ENCODE measurements at regions not wholly inside any gene's neighbourhood (a gene's known extent, or its start where the extent isn't known, plus 50 kb on each side); places are given as distances from the start of the nearest gene placed in this dataset.

DNA sequence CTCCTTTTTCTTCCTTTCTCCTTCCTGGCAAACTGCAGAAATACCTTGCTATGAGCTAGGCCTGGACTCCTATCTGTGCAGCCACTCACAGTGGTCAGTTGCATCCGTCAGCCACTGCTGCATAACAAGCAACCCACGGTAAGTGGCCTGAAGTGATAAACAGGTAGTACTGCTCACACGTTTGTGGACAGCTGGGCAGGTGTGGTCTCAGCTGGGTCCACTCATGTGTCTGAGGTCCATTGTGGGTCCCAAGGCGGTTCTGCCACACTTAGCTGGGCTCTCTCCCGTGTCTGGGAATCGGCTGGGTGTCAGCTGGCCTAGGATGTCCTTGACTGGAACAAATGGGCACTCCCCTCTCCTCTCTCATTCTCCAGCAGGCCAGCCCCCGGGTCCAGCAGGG, 109.3 kb downstream of the BRD1 start:
- Histone ChIP-seq H3K4me3 (replicated peaks; ENCODE audit: insufficient read depth, low read length) (no peak overlapping the region), H3K27me3 (ENCODE audit: insufficient read depth, poor library complexity, severe bottlenecking) (peaks cover under 1% of the 10 kb centered on the region), H3K27ac (replicated peaks) (no peak overlapping the region)
- TF ChIP-seq SPI1 (IDR thresholded peaks at IDR 0.05; ENCODE audit: borderline replicate concordance, low read depth) (no peak), GABPA (IDR thresholded peaks at IDR 0.05; ENCODE audit: low read depth) (no peak), POLR2AphosphoS5 (IDR thresholded peaks at IDR 0.05; ENCODE audit: low read depth) (no peak)
- TF ChIP-seq, protein P1, sequence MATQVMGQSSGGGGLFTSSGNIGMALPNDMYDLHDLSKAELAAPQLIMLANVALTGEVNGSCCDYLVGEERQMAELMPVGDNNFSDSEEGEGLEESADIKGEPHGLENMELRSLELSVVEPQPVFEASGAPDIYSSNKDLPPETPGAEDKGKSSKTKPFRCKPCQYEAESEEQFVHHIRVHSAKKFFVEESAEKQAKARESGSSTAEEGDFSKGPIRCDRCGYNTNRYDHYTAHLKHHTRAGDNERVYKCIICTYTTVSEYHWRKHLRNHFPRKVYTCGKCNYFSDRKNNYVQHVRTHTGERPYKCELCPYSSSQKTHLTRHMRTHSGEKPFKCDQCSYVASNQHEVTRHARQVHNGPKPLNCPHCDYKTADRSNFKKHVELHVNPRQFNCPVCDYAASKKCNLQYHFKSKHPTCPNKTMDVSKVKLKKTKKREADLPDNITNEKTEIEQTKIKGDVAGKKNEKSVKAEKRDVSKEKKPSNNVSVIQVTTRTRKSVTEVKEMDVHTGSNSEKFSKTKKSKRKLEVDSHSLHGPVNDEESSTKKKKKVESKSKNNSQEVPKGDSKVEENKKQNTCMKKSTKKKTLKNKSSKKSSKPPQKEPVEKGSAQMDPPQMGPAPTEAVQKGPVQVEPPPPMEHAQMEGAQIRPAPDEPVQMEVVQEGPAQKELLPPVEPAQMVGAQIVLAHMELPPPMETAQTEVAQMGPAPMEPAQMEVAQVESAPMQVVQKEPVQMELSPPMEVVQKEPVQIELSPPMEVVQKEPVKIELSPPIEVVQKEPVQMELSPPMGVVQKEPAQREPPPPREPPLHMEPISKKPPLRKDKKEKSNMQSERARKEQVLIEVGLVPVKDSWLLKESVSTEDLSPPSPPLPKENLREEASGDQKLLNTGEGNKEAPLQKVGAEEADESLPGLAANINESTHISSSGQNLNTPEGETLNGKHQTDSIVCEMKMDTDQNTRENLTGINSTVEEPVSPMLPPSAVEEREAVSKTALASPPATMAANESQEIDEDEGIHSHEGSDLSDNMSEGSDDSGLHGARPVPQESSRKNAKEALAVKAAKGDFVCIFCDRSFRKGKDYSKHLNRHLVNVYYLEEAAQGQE (IDR thresholded peaks at IDR 0.05; ENCODE audit: insufficient replicate concordance, low read depth): no peak
- TF ChIP-seq, protein P2, sequence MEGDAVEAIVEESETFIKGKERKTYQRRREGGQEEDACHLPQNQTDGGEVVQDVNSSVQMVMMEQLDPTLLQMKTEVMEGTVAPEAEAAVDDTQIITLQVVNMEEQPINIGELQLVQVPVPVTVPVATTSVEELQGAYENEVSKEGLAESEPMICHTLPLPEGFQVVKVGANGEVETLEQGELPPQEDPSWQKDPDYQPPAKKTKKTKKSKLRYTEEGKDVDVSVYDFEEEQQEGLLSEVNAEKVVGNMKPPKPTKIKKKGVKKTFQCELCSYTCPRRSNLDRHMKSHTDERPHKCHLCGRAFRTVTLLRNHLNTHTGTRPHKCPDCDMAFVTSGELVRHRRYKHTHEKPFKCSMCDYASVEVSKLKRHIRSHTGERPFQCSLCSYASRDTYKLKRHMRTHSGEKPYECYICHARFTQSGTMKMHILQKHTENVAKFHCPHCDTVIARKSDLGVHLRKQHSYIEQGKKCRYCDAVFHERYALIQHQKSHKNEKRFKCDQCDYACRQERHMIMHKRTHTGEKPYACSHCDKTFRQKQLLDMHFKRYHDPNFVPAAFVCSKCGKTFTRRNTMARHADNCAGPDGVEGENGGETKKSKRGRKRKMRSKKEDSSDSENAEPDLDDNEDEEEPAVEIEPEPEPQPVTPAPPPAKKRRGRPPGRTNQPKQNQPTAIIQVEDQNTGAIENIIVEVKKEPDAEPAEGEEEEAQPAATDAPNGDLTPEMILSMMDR (IDR thresholded peaks at IDR 0.05; ENCODE audit: insufficient read depth, low read length): no peak
- no peak for DNase-seq (ENCODE audit: low read depth in 1 of 2, low spot score in 1 of 2)

DNA sequence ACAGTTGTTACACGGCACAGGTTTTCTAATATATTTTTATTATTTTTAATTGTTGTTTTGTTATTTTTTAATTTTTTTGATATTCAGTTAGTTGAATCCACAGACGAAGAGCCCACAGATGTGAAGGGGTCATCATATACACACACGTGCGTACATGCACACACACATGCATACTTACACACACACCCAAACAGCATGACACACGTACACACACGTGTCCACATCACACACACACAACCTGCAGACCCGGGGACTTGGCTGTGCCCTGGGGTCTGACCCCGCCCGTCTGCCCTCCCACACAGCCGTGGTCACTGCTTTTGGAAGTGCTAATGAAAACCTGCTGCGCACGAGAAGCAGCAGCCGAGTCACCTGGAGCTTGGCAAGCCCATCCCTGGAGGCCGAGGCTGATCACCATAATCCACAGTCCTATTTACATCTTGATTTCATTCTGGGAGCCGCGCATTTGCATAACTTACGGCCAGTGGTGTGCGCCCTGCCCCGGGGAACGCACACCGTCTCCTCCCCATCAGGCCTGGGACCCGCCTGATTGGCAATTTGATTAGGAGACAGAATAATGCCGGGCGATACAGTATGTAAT, 110.3 kb downstream of the BRD1 start:
- no peak for DNase-seq (ENCODE audit: low read depth in 1 of 2, low spot score in 1 of 2)
- Histone ChIP-seq H3K27ac (replicated peaks) (no peak overlapping the region), H3K27me3 (ENCODE audit: insufficient read depth, poor library complexity, severe bottlenecking) (no peaks in the 10 kb centered on the region), H3K4me3 (replicated peaks; ENCODE audit: insufficient read depth, low read length) (no peak overlapping the region)
- TF ChIP-seq, protein P1 (IDR thresholded peaks at IDR 0.05; ENCODE audit: insufficient replicate concordance, low read depth): no peak
- TF ChIP-seq GABPA (IDR thresholded peaks at IDR 0.05; ENCODE audit: low read depth): no peak
- TF ChIP-seq SPI1 (IDR thresholded peaks at IDR 0.05; ENCODE audit: borderline replicate concordance, low read depth): no peak
- TF ChIP-seq POLR2AphosphoS5 (IDR thresholded peaks at IDR 0.05; ENCODE audit: low read depth): no peak

DNA sequence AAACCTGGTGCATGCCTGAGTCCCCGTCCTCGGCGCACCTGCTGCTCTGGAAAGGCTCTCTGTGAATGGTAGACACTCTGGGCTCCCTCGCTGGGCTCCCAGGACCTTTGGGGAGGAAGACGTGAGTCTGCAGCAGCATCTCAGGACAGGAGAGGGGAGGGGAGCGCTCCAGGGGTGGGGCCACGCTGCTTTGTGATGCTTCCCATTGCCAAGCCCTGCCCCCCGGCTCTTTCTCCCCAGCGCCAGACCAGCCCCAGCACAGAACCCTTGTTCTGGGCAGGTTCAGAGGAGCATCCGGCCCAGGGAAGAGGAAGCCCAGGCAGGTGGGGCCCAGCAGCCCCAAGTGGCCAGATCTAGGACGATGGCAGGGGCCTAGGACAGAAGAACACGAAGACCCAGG, 111.2 kb downstream of the BRD1 start:
- no peak overlapping the region for H3K27ac ChIP-seq (replicated peaks)
- no peak for DNase-seq (ENCODE audit: low read depth in 1 of 2, low spot score in 1 of 2)
- TF ChIP-seq SPI1 (IDR thresholded peaks at IDR 0.05; ENCODE audit: borderline replicate concordance, low read depth): no peak
- no peak overlapping the region for H3K4me3 ChIP-seq (replicated peaks; ENCODE audit: insufficient read depth, low read length)
- no peaks in the 10 kb centered on the region for H3K27me3 ChIP-seq (ENCODE audit: insufficient read depth, poor library complexity, severe bottlenecking)

DNA sequence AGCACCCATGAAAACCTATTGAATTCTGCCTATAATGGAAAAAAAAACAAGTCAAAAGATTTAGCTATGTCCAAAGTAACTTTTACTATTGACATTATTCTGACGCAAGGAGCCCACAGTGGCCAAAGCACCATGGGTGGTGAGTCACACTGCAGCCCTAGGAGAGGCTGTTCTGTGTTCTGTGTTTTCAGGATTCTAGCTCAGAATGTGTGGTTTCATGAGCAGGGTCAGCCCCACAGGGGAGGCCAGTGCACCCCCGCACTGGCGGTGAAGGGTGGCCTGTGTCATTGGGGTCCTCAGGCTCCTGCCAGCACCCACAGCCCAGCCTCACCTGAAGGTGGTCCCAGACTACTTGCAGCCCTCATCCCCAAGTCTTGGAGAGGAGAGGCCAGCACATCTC, 112.2 kb downstream of the BRD1 start:
- no peak for TF ChIP-seq POLR2AphosphoS5 (IDR thresholded peaks at IDR 0.05; ENCODE audit: low read depth)
- TF ChIP-seq, protein P1 (IDR thresholded peaks at IDR 0.05; ENCODE audit: insufficient replicate concordance, low read depth): no peak
- no peak for TF ChIP-seq GABPA (IDR thresholded peaks at IDR 0.05; ENCODE audit: low read depth)
- TF ChIP-seq SPI1 (IDR thresholded peaks at IDR 0.05; ENCODE audit: borderline replicate concordance, low read depth): no peak
- TF ChIP-seq, protein P2 (IDR thresholded peaks at IDR 0.05; ENCODE audit: insufficient read depth, low read length): no peak
- no peaks in the 10 kb centered on the region for H3K27me3 ChIP-seq (ENCODE audit: insufficient read depth, poor library complexity, severe bottlenecking)

More for the DNA sequence above, 112.2 kb downstream of the BRD1 start:
- H3K27ac ChIP-seq (replicated peaks): no peak overlapping the region
- DNase-seq (ENCODE audit: low read depth in 1 of 2, low spot score in 1 of 2): no peak
- H3K4me3 ChIP-seq (replicated peaks; ENCODE audit: insufficient read depth, low read length): no peak overlapping the region

Measured in HL-60 (cell line).